ENCODE measurements at regions not wholly inside any gene's neighbourhood (a gene's known extent, or its start where the extent isn't known, plus 50 kb on each side); places are given as distances from the start of the nearest gene placed in this dataset.

GRCh38 chr9:107569174-107569573, 79.6 kb upstream of the KLF4 start:
- TF ChIP-seq CTCF (IDR thresholded peaks at IDR 0.05; ENCODE audit: extremely low read depth in 1 of 2, insufficient read depth in 1 of 2, low read depth in 1 of 2, low read length in 2 of 2) (no peak), MYC (IDR thresholded peaks at IDR 0.05; ENCODE audit: low read depth, low read length) (no peak), POLR2A (IDR thresholded peaks at IDR 0.05; ENCODE audit: low read depth, low read length) (no peak), EZH2 (IDR thresholded peaks at IDR 0.05; ENCODE audit: borderline replicate concordance, low read depth, low read length, severe bottlenecking) (no peak), POLR2AphosphoS5 (IDR thresholded peaks at IDR 0.05; ENCODE audit: insufficient read depth, low read depth, low read length) (no peak), MAX (IDR thresholded peaks at IDR 0.05; ENCODE audit: insufficient read depth, insufficient read length) (no peak), JUN (IDR thresholded peaks at IDR 0.05; ENCODE audit: borderline replicate concordance, insufficient read depth, insufficient read length, low read depth) (no peak), FOS (IDR thresholded peaks at IDR 0.05; ENCODE audit: borderline replicate concordance, insufficient read depth, low read length) (no peak), GATA2 (IDR thresholded peaks at IDR 0.05; ENCODE audit: insufficient read depth, insufficient read length, low read depth, low read length) (peak; percentile 64)

All from endothelial cell of umbilical vein (primary cell).